CD8-positive, alpha-beta memory T cell (primary cell): ENCODE measurements at regions not wholly inside any gene's neighbourhood (a gene's known extent, or its start where the extent isn't known, plus 50 kb on each side); places are given as distances from the start of the nearest gene placed in this dataset.
"Not testable (repeated sequence)": the region's sequence is repeated elsewhere in the genome, so short reads cannot be mapped to it uniquely, and the experiment has no call there.

ENCODE experiments used
- CTCF ChIA-PET: fragments of 350-600 bp; sonication (Branson Sonifier 250); formaldehyde crosslinking; loops from one replicate; lab custom pipeline; 2021; ENCODE audit warnings: antibody characterized with exemption; lab: Charles Lee
- POLR2A ChIA-PET: fragments of 350-600 bp; sonication (Branson Sonifier 250); formaldehyde crosslinking; loops from one replicate; lab custom pipeline; 2021; ENCODE audit warnings: antibody characterized with exemption; lab: Charles Lee
- DNase-seq, 5 donors: peaks; one replicate each; pipeline versions ENCODE4 v3.0.0 to v3.0.0-alpha.2; 2020 to 2022; ENCODE audit warnings: mixed read lengths in 1 of 5
- H3K27ac ChIP-seq: one replicate; pipeline ENCODE4 v1.7.0; 2013; ENCODE audit warnings: low read depth, mild to moderate bottlenecking, low read length, moderate library complexity
- H3K27me3 ChIP-seq: 2 replicates; pipeline ENCODE4 v1.7.0; 2013; ENCODE audit warnings: low read length, mild to moderate bottlenecking; ENCODE audit not compliant: insufficient read depth, poor library complexity, severe bottlenecking
- H3K36me3 ChIP-seq: 2 replicates; pipeline ENCODE4 v1.7.0; 2013; ENCODE audit warnings: mild to moderate bottlenecking, low read length, moderate library complexity; ENCODE audit not compliant: insufficient read depth
- H3K4me1 ChIP-seq: 2 replicates; pipeline ENCODE4 v1.7.0; 2013; ENCODE audit warnings: mild to moderate bottlenecking, low read length, moderate library complexity; ENCODE audit not compliant: insufficient read depth
- H3K4me3 ChIP-seq: 2 replicates; pipeline ENCODE4 v1.7.0; 2013; ENCODE audit warnings: mild to moderate bottlenecking, low read length
- H3K9me3 ChIP-seq: 2 replicates; pipeline ENCODE4 v1.7.0; 2013; ENCODE audit warnings: mild to moderate bottlenecking, low read length
- H3K27ac Mint-ChIP-seq, 8 donors: one replicate each; pipeline ENCODE4 v1.8.0; 2020 to 2021; ENCODE audit warnings: mixed read lengths in 8 of 8, mild to moderate bottlenecking in 6 of 8, inconsistent platforms in 3 of 8, moderate library complexity in 3 of 8
- H3K27me3 Mint-ChIP-seq, 2 donors: one replicate each; pipeline ENCODE4 v1.8.0; 2020 to 2021; ENCODE audit warnings: mixed read lengths in 2 of 2, mild to moderate bottlenecking in 1 of 2, moderate library complexity in 1 of 2
- H3K36me3 Mint-ChIP-seq, 3 donors: one replicate each; pipeline ENCODE4 v1.8.0; 2020 to 2021; ENCODE audit warnings: mixed read lengths in 3 of 3, inconsistent platforms in 1 of 3, mild to moderate bottlenecking in 1 of 3
- H3K4me1 Mint-ChIP-seq, 3 donors: one replicate each; pipeline ENCODE4 v1.8.0; 2020 to 2021; ENCODE audit warnings: mixed read lengths in 3 of 3, inconsistent platforms in 1 of 3, mild to moderate bottlenecking in 1 of 3
- H3K4me3 Mint-ChIP-seq, 7 donors: one replicate each; pipeline ENCODE4 v1.8.0; 2020 to 2021; ENCODE audit warnings: mixed read lengths in 7 of 7, mild to moderate bottlenecking in 6 of 7, moderate library complexity in 4 of 7, inconsistent platforms in 2 of 7
- H3K9me3 Mint-ChIP-seq, 5 donors: one replicate each; pipeline ENCODE4 v1.8.0; 2020 to 2022; ENCODE audit warnings: mixed read lengths in 5 of 5, mild to moderate bottlenecking in 3 of 5, moderate library complexity in 2 of 5, inconsistent platforms in 1 of 5

- H3K27me3 Mint-ChIP-seq, H3K4me3 ChIP-seq, H3K4me1 Mint-ChIP-seq, H3K9me3 ChIP-seq, POLR2A ChIA-PET, H3K36me3 ChIP-seq, H3K27ac ChIP-seq, H3K4me3 Mint-ChIP-seq, H3K9me3 Mint-ChIP-seq, DNase-seq, H3K27ac Mint-ChIP-seq, H3K27me3 ChIP-seq, H3K36me3 Mint-ChIP-seq, H3K4me1 ChIP-seq, CTCF ChIA-PET: not testable (repeated sequence)
Measured at GRCh38 chrX:144130507-144130906, 246.6 kb downstream of the UBE2NL start.

GRCh38 chrX:144131080-144131479 is 247.2 kb downstream of the UBE2NL start:
- H3K9me3 Mint-ChIP-seq, DNase-seq, H3K27me3 Mint-ChIP-seq, H3K4me1 Mint-ChIP-seq, H3K27me3 ChIP-seq, H3K36me3 Mint-ChIP-seq, H3K27ac ChIP-seq, POLR2A ChIA-PET, H3K4me1 ChIP-seq, H3K36me3 ChIP-seq, CTCF ChIA-PET, H3K4me3 Mint-ChIP-seq, H3K4me3 ChIP-seq, H3K27ac Mint-ChIP-seq, H3K9me3 ChIP-seq: not testable (repeated sequence)

- H3K27me3 Mint-ChIP-seq, DNase-seq, H3K27ac Mint-ChIP-seq, H3K4me1 ChIP-seq, H3K36me3 ChIP-seq, H3K9me3 Mint-ChIP-seq, H3K36me3 Mint-ChIP-seq, H3K9me3 ChIP-seq, H3K4me3 Mint-ChIP-seq, CTCF ChIA-PET, H3K4me1 Mint-ChIP-seq, H3K27me3 ChIP-seq, POLR2A ChIA-PET, H3K27ac ChIP-seq, H3K4me3 ChIP-seq: not testable (repeated sequence)
Measured at GRCh38 chrX:144134448-144135119, 250.7 kb downstream of the UBE2NL start.

DNA sequence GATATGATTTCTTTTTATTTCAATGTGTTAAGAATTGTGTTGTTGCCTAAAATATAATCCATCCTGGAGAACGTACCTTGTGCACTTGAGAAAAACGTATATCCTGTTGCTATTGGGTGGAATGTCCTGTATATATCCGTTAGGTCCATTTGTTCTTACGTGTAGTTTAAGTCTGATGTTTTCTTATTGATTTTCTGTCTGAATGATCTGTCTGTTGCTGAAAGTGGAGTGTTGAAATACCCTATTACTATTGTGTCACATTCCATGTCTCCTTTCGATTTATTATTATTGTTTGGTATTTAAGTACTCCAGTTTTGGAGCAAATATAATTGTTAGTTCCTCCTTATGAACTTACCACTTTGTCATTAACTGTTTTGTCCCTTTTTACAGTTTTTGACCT is 270.6 kb downstream of the UBE2NL start:
- DNase-seq, H3K4me1 ChIP-seq, H3K27me3 Mint-ChIP-seq, POLR2A ChIA-PET, H3K4me3 ChIP-seq, H3K4me3 Mint-ChIP-seq, H3K27ac Mint-ChIP-seq, H3K9me3 ChIP-seq, H3K27ac ChIP-seq, CTCF ChIA-PET, H3K27me3 ChIP-seq, H3K9me3 Mint-ChIP-seq, H3K4me1 Mint-ChIP-seq, H3K36me3 Mint-ChIP-seq, H3K36me3 ChIP-seq: not testable (repeated sequence)

- H3K4me1 Mint-ChIP-seq, H3K27me3 ChIP-seq, H3K4me1 ChIP-seq, POLR2A ChIA-PET, H3K4me3 ChIP-seq, H3K27ac ChIP-seq, H3K9me3 ChIP-seq, H3K9me3 Mint-ChIP-seq, H3K36me3 ChIP-seq, H3K27me3 Mint-ChIP-seq, H3K36me3 Mint-ChIP-seq, DNase-seq, H3K27ac Mint-ChIP-seq, CTCF ChIA-PET, H3K4me3 Mint-ChIP-seq: not testable (repeated sequence)
Measured at GRCh38 chrX:144185197-144185596, 301.3 kb downstream of the UBE2NL start.

DNA sequence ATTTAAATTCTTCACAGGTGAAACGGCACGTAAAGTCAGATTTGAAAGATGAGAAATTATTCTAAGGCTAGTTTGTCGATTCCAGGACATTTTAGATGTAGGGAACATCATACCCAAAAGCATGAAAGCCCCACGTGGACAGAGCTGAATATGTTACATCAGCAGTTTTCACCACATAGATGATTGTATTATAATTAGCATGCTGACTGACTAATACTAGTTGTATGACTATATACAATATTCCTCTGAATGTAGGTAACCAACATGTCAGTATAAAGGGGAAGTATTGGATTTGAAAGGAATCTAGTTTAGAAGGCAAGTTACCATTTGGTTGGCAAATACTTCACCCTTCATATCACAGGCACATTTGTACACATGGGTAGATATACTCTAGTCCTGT is 304.6 kb downstream of the UBE2NL start:
- H3K4me3 ChIP-seq, H3K27ac ChIP-seq, H3K9me3 ChIP-seq, H3K36me3 Mint-ChIP-seq, CTCF ChIA-PET, H3K36me3 ChIP-seq, H3K27ac Mint-ChIP-seq, H3K4me3 Mint-ChIP-seq, H3K27me3 ChIP-seq, DNase-seq, H3K9me3 Mint-ChIP-seq, H3K4me1 Mint-ChIP-seq, H3K4me1 ChIP-seq, H3K27me3 Mint-ChIP-seq, POLR2A ChIA-PET: not testable (repeated sequence)

DNA sequence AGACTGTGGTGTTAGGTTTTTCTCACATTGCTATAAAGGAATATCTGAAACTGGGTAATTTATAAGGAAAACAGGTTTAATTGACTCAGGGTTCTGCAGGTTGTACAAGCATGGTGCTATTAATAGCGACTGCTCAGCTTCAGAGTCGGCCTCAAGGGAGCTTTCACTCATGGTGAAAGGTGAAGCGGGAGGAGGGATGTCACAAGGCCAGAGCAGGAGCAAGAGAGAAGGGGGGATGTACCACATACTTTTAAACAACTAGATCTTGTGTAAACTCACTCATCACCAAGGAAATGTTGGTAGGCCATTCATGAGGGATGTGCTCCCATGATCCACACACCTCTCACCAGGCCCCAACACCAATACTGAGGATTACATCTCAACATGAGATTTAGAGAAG is 313.2 kb downstream of the UBE2NL start:
- H3K27ac Mint-ChIP-seq, H3K4me1 Mint-ChIP-seq, H3K9me3 ChIP-seq, CTCF ChIA-PET, H3K36me3 Mint-ChIP-seq, POLR2A ChIA-PET, H3K27me3 ChIP-seq, H3K9me3 Mint-ChIP-seq, H3K27me3 Mint-ChIP-seq, H3K4me1 ChIP-seq, H3K36me3 ChIP-seq, H3K4me3 Mint-ChIP-seq, DNase-seq, H3K4me3 ChIP-seq, H3K27ac ChIP-seq: not testable (repeated sequence)

DNA sequence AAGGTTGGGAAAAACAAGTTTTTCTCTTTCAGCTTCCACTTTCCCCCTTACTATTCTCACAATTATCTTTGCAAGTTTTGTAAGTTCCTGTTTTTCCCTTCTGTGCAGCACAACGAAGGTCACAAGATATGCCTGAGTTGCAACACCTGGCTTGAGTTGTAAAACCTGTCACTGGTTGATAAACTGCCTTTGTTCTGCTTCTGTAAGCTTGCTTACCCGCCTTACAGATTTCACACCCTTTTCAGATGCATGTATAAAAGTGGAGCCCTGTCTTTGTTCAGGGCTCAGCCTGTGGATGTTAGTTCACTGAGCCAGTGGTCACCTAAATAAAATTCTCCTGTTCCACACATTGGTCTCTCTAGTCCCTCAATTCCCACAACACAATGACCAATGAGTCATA is 318.9 kb downstream of the UBE2NL start:
- not testable (repeated sequence) for H3K9me3 Mint-ChIP-seq

DNA sequence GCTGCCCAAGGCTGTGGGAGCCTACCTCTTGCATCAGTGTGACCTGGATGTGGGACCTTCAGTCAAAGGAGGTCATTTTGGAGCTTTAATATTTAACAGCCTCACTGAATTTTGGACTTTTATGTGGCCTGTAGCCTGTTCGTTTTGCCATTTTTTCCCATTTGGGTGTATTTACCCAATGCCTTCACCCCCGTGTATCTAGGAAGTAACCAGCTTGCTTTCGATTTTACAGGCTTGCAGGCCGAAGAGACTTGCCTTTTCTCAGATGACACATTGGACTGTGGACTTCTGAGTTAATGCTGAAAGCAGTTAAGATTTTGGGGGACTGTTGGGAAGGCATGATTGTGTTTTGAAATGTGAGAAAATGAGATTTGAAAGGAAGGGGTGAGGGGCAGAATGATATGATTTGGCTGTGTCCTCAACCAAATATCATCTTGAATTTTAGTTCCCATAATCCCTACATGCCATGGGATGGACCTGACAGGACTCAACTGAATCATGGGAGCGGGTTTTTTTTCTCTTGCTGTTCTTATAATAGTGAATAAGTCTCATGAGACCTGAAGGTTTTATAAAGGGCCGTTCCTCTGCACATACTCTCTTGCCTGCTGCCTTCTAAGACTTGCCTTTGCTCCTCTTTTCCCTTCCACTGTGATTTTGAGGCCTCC is 324.6 kb downstream of the UBE2NL start:
- H3K9me3 ChIP-seq, H3K9me3 Mint-ChIP-seq, H3K4me1 ChIP-seq, H3K27me3 Mint-ChIP-seq, H3K36me3 Mint-ChIP-seq, POLR2A ChIA-PET, H3K27me3 ChIP-seq, CTCF ChIA-PET, DNase-seq, H3K27ac ChIP-seq, H3K4me3 Mint-ChIP-seq, H3K4me3 ChIP-seq, H3K4me1 Mint-ChIP-seq, H3K27ac Mint-ChIP-seq, H3K36me3 ChIP-seq: not testable (repeated sequence)

More for the DNA sequence above, 318.9 kb downstream of the UBE2NL start:
- H3K36me3 ChIP-seq, H3K27ac Mint-ChIP-seq, POLR2A ChIA-PET, CTCF ChIA-PET, H3K4me1 ChIP-seq, H3K27me3 Mint-ChIP-seq, H3K36me3 Mint-ChIP-seq, H3K4me3 Mint-ChIP-seq, H3K27me3 ChIP-seq, H3K4me1 Mint-ChIP-seq, H3K27ac ChIP-seq, H3K9me3 ChIP-seq, H3K4me3 ChIP-seq, DNase-seq: not testable (repeated sequence)
